Loucy (cell line): ENCODE measurements at regions not wholly inside any gene's neighbourhood (a gene's known extent, or its start where the extent isn't known, plus 50 kb on each side); places are given as distances from the start of the nearest gene placed in this dataset.

ENCODE experiments used
- H2AFZ ChIP-seq: fragments of 200-600 bp; sonication (generic); 2 replicates; pipeline ENCODE4 v1.6.0; 2016; ENCODE audit warnings: antibody characterized with exemption, mild to moderate bottlenecking, low read length, moderate library complexity
- H3F3A ChIP-seq: fragments of 200-600 bp; 2 replicates; pipeline ENCODE4 v1.6.0; 2016; ENCODE audit warnings: antibody characterized with exemption, low read depth, mild to moderate bottlenecking
- H3K27me3 ChIP-seq: fragments of 200-600 bp; sonication (generic); 2 replicates; pipeline ENCODE4 v1.6.1; 2014; ENCODE audit warnings: low read length, mild to moderate bottlenecking; ENCODE audit not compliant: insufficient read depth, poor library complexity, severe bottlenecking
- H3K36me3 ChIP-seq: fragments of 200-600 bp; sonication (generic); 2 replicates; pipeline ENCODE4 v1.6.1; 2016; ENCODE audit warnings: low read length; ENCODE audit not compliant: insufficient read depth
- H3K4me1 ChIP-seq: fragments of 200-600 bp; sonication (generic); 2 replicates; pipeline ENCODE4 v1.5.1; 2014; ENCODE audit warnings: low read length, mild to moderate bottlenecking; ENCODE audit not compliant: insufficient read depth, poor library complexity, severe bottlenecking
- H3K4me2 ChIP-seq: fragments of 200-600 bp; sonication (generic); 2 replicates; pipeline ENCODE4 v1.6.0; 2014; ENCODE audit warnings: antibody characterized with exemption, low read length, low read depth, mild to moderate bottlenecking; ENCODE audit not compliant: poor library complexity, severe bottlenecking
- H3K4me3 ChIP-seq: fragments of 200-600 bp; sonication (generic); 2 replicates; pipeline ENCODE4 v1.5.1; 2014; ENCODE audit warnings: low read length, mild to moderate bottlenecking, mixed read lengths; ENCODE audit not compliant: poor library complexity, severe bottlenecking
- H3K79me2 ChIP-seq: fragments of 200-600 bp; sonication (generic); 2 replicates; pipeline ENCODE4 v1.6.1; 2014; ENCODE audit warnings: low read length; ENCODE audit not compliant: insufficient read depth
- H3K9ac ChIP-seq: fragments of 200-600 bp; sonication (generic); 2 replicates; pipeline ENCODE4 v1.6.0; 2014; ENCODE audit warnings: mild to moderate bottlenecking, low read depth, low read length, moderate library complexity; ENCODE audit not compliant: poor library complexity, severe bottlenecking
- H3K9me2 ChIP-seq: fragments of 200-600 bp; sonication (generic); replicated peaks from 2 replicates; pipeline ENCODE4 v1.6.1; 2016; ENCODE audit warnings: low read depth, low read length, mixed read lengths
- H3K9me3 ChIP-seq: fragments of 200-600 bp; sonication (generic); 2 replicates; pipeline ENCODE4 v1.6.1; 2014; ENCODE audit warnings: mild to moderate bottlenecking, antibody characterized with exemption, low read length, low read depth; ENCODE audit not compliant: insufficient read depth
- H4K20me1 ChIP-seq: fragments of 200-600 bp; sonication (generic); 2 replicates; pipeline ENCODE4 v1.6.0; 2014; ENCODE audit warnings: antibody characterized with exemption, low read length, mild to moderate bottlenecking; ENCODE audit not compliant: insufficient read depth, poor library complexity, severe bottlenecking
- EZH2phosphoT487 ChIP-seq: fragments of 200-600 bp; IDR thresholded peaks from 2 replicates; pipeline ENCODE4 v1.6.1; 2018; ENCODE audit warnings: antibody characterized with exemption, mild to moderate bottlenecking, moderate library complexity, borderline replicate concordance
- TF ChIP-seq, protein P1 (sequence below): fragments of 200-600 bp; sonication (generic); conservative IDR thresholded peaks from 2 replicates; pipeline ENCODE4 v1.5.1; 2014; ENCODE audit warnings: mild to moderate bottlenecking, antibody characterized with exemption, low read length

DNA sequence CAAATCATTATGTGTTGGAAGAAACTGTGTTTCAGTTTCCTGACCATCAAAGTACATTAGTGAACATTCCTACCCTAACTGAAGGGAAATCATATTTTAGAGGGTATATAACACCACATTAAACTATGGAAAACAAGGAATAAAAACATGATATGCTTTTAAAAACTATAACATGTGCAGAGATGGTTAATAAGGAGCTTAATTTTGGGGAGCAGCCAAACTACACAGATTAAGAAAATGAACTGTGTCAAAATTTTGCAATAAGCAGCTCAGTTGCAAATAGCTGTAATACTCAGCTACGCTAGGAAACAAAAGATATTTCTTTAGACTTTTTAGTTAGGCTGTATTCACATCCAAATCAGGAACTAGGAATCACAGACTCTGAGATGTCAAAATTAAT lies 1115.7 kb upstream of the CELF2 start:
- H4K20me1 ChIP-seq, result no peaks in the 10 kb centered on the region
- no peak overlapping the region for H3K9ac ChIP-seq
- no peaks in the 10 kb centered on the region for H3K36me3 ChIP-seq
- no peak overlapping the region for H2AFZ ChIP-seq
- no peaks in the 10 kb centered on the region; the same call in 1 of the 2 replicates for H3K9me3 ChIP-seq
- H3K9me2 ChIP-seq, result no peaks in the 10 kb centered on the region
- H3K79me2 ChIP-seq, result no peaks in the 10 kb centered on the region
- H3K4me1 ChIP-seq, result no peaks in the 10 kb centered on the region
- no peak overlapping the region for H3K4me3 ChIP-seq
- TF ChIP-seq, protein P1, sequence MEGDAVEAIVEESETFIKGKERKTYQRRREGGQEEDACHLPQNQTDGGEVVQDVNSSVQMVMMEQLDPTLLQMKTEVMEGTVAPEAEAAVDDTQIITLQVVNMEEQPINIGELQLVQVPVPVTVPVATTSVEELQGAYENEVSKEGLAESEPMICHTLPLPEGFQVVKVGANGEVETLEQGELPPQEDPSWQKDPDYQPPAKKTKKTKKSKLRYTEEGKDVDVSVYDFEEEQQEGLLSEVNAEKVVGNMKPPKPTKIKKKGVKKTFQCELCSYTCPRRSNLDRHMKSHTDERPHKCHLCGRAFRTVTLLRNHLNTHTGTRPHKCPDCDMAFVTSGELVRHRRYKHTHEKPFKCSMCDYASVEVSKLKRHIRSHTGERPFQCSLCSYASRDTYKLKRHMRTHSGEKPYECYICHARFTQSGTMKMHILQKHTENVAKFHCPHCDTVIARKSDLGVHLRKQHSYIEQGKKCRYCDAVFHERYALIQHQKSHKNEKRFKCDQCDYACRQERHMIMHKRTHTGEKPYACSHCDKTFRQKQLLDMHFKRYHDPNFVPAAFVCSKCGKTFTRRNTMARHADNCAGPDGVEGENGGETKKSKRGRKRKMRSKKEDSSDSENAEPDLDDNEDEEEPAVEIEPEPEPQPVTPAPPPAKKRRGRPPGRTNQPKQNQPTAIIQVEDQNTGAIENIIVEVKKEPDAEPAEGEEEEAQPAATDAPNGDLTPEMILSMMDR, result no peak
- no peak for TF ChIP-seq EZH2phosphoT487
- H3F3A ChIP-seq, result no peaks in the 10 kb centered on the region
- H3K27me3 ChIP-seq, result no peaks in the 10 kb centered on the region
- H3K4me2 ChIP-seq, result no peak overlapping the region

DNA sequence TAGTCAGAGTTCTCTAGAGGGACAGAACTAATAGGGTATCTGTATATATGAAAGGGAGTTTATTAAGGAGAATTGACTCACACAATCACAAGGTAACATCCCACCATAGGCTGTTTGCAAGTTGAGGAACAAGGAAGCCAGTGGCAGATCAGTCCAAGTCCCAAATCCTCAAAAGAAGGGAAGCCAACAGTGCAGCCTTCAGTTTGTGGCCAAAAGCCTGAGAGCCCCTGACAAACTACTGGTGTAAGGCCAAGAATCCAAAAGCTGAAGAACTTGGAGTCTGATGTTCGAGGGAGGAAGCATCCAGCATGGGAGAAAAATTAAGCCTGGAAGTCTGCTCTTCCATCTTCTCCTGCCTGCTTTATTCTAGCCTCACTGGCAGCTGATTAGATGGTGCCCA lies 1107.2 kb upstream of the CELF2 start:
- H3K9me3 ChIP-seq, result no peaks in the 10 kb centered on the region

DNA sequence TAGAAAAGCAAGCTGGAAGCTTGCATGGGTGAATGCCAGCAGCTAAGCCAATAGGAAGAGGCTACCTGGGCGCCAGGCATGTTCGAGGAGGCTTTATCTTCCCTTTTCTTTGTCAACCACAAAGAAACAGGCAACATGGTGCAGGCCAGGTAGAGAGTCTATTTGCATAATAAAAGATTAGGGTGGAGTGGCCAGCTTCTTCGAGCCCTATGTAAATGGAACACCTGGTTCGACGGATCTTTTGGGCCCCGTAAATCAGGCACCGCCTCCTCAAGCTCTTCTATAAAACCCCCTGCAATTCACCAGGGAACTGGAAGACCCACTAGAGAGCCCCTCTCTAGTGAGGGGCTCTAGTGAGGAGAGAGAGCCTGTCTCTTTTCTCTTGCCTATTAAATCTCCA lies 1106.2 kb upstream of the CELF2 start:
- Histone ChIP-seq H3K9me2 (no peaks in the 10 kb centered on the region), H4K20me1 (no peaks in the 10 kb centered on the region), H3K4me2 (no peak overlapping the region), H3K4me3 (no peak overlapping the region), H3K9me3 (no peaks in the 10 kb centered on the region), H3K79me2 (no peaks in the 10 kb centered on the region), H3K9ac (no peak overlapping the region), H2AFZ (no peak overlapping the region), H3K27me3 (no peaks in the 10 kb centered on the region), H3K4me1 (no peaks in the 10 kb centered on the region), H3F3A (no peaks in the 10 kb centered on the region), H3K36me3 (no peaks in the 10 kb centered on the region)
- no peak for TF ChIP-seq EZH2phosphoT487
- TF ChIP-seq, protein P1, result no peak

More for the DNA sequence above, 1107.2 kb upstream of the CELF2 start:
- Histone ChIP-seq H3K4me3 (no peak overlapping the region), H3K4me2 (no peak overlapping the region), H3K4me1 (no peaks in the 10 kb centered on the region), H3K36me3 (no peaks in the 10 kb centered on the region), H2AFZ (no peak overlapping the region), H4K20me1 (no peaks in the 10 kb centered on the region), H3K27me3 (no peaks in the 10 kb centered on the region), H3F3A (no peaks in the 10 kb centered on the region), H3K79me2 (no peaks in the 10 kb centered on the region), H3K9me2 (no peaks in the 10 kb centered on the region), H3K9ac (no peak overlapping the region)
- TF ChIP-seq, protein P1, result no peak
- TF ChIP-seq EZH2phosphoT487, result no peak
